Calu3 (cell line): ENCODE measurements at regions not wholly inside any gene's neighbourhood (a gene's known extent, or its start where the extent isn't known, plus 50 kb on each side); places are given as distances from the start of the nearest gene placed in this dataset.

Experiments
- BruUV-seq: library from RNA; stranded (reverse); fragments of 400-500 nt; replicated peaks from 2 replicates; lab custom pipeline; 2021; lab: Mats Ljungman, UMichigan
- CTCF ChIA-PET: fragments of 300-600 bp; sonication (Branson Sonifier 250); formaldehyde crosslinking; loops from one replicate; lab custom pipeline; 2022; ENCODE audit warnings: antibody characterized with exemption; lab: Charles Lee
- DNase-seq: peaks from one replicate; pipeline ENCODE4 v3.0.0; 2022
- H3K27ac Mint-ChIP-seq: one replicate; pipeline ENCODE4 v1.8.0; 2022; ENCODE audit warnings: mixed read lengths; ENCODE audit not compliant: unreplicated experiment
- H3K27me3 Mint-ChIP-seq: one replicate; pipeline ENCODE4 v1.8.0; 2022; ENCODE audit warnings: mixed read lengths; ENCODE audit not compliant: unreplicated experiment
- H3K36me3 Mint-ChIP-seq: one replicate; pipeline ENCODE4 v1.8.0; 2022; ENCODE audit warnings: mild to moderate bottlenecking, moderate library complexity, mixed read lengths; ENCODE audit not compliant: insufficient read depth, unreplicated experiment
- H3K4me1 Mint-ChIP-seq: one replicate; pipeline ENCODE4 v1.8.0; 2022; ENCODE audit warnings: mild to moderate bottlenecking, low read depth, mixed read lengths; ENCODE audit not compliant: unreplicated experiment
- H3K4me3 Mint-ChIP-seq: one replicate; pipeline ENCODE4 v1.8.0; 2022; ENCODE audit warnings: mild to moderate bottlenecking, low read depth, moderate library complexity, mixed read lengths; ENCODE audit not compliant: unreplicated experiment
- H3K9me3 Mint-ChIP-seq: one replicate; pipeline ENCODE4 v1.8.0; 2022; ENCODE audit warnings: low read depth, mixed read lengths; ENCODE audit not compliant: unreplicated experiment
- CTCF ChIP-seq: fragments of 200-600 bp; IDR thresholded peaks from one replicate; pipeline ENCODE4 v1.8.0; 2022; ENCODE audit warnings: antibody characterized with exemption; ENCODE audit not compliant: unreplicated experiment
- intact Hi-C: fragments of 100-400 bp; cut with micrococcal nuclease; formaldehyde crosslinking; loops from one replicate; pipeline ENCODE4 v1.10.0; 2022; ENCODE audit not compliant: unreplicated experiment

- Mint-ChIP-seq H3K27ac (no peak overlapping the region), H3K4me3 (no peak overlapping the region), H3K9me3 (no peaks in the 10 kb centered on the region), H3K36me3 (no peaks in the 10 kb centered on the region), H3K4me1 (peaks cover 24% of the 10 kb centered on the region), H3K27me3 (no peaks in the 10 kb centered on the region)
- intact Hi-C loops = no loop called here
- BruUV-seq = no TSS peak
- no peak for DNase-seq
- CTCF ChIA-PET = no interaction called here
- no peak for TF ChIP-seq CTCF
Observed at GRCh38 chr1:193562121-193562520, 375.7 kb upstream of the B3GALT2 start.

- CTCF ChIA-PET = interaction anchor here (0.5 kb wide), 1 partner anchor 37 kb away, joined by 3 read pairs; no protein-coding TSS in a partner anchor
- Mint-ChIP-seq H3K4me3 (no peak overlapping the region), H3K27me3 (no peaks in the 10 kb centered on the region), H3K9me3 (peaks cover 3% of the 10 kb centered on the region), H3K27ac (peak overlapping the region; percentile 10), H3K4me1 (peaks cover 28% of the 10 kb centered on the region), H3K36me3 (no peaks in the 10 kb centered on the region)
- BruUV-seq = no TSS peak
- peak; percentile 72 for DNase-seq
- intact Hi-C loops = loop anchor here (2.0 to 10.0 kb wide), 4 partner anchors 94 to 374 kb away; partner anchors contain the start of gene B3GALT2
- no peak for TF ChIP-seq CTCF
Observed at GRCh38 chr1:193558491-193559028, 372.1 kb upstream of the B3GALT2 start.

GRCh38 chr1:193555662-193556441, 369.4 kb upstream of the B3GALT2 start:
- Mint-ChIP-seq H3K36me3 (no peaks in the 10 kb centered on the region), H3K4me3 (no peak overlapping the region), H3K4me1 (peaks cover 42% of the 10 kb centered on the region), H3K27me3 (no peaks in the 10 kb centered on the region), H3K9me3 (peaks cover 3% of the 10 kb centered on the region), H3K27ac (no peak overlapping the region)
- no peak for DNase-seq
- TF ChIP-seq CTCF = no peak
- CTCF ChIA-PET = interaction anchor here (0.7 kb wide), 1 partner anchor 12 kb away, joined by 3 read pairs; no protein-coding TSS in a partner anchor
- intact Hi-C loops = loop anchor here (10.0 kb wide), 2 partner anchors 91 to 371 kb away; partner anchors contain the start of gene B3GALT2
- BruUV-seq = no TSS peak

GRCh38 chr1:193553564-193553963, 367.2 kb upstream of the B3GALT2 start:
- Mint-ChIP-seq H3K4me1 (peaks cover 22% of the 10 kb centered on the region), H3K36me3 (no peaks in the 10 kb centered on the region), H3K9me3 (peaks cover 3% of the 10 kb centered on the region), H3K27me3 (no peaks in the 10 kb centered on the region), H3K27ac (no peak overlapping the region), H3K4me3 (no peak overlapping the region)
- intact Hi-C loops = loop anchor here (10.0 kb wide), 2 partner anchors 89 to 369 kb away; partner anchors contain the start of gene B3GALT2
- DNase-seq = no peak
- BruUV-seq = no TSS peak
- CTCF ChIA-PET = no interaction called here
- TF ChIP-seq CTCF = no peak
